Peyer's patch (tissue), 4 donors: ENCODE measurements at regions not wholly inside any gene's neighbourhood (a gene's known extent, or its start where the extent isn't known, plus 50 kb on each side); places are given as distances from the start of the nearest gene placed in this dataset.

Source experiments
- DNase-seq, 3 donors: peaks; one replicate each; pipeline ENCODE4 v3.0.0-alpha.2; 2017 to 2019
- H3K27ac ChIP-seq, 4 donors: fragments of 200-600 bp; sonication (generic); one replicate each; pipeline ENCODE4 v1.5.1; 2016 to 2019
- H3K27me3 ChIP-seq, 2 donors: fragments of 200-600 bp; sonication (generic); one replicate each; pipeline ENCODE4 v1.5.1; 2019
- H3K36me3 ChIP-seq, 3 donors: fragments of 200-600 bp; sonication (generic); one replicate each; pipeline ENCODE4 v1.5.1; 2016 to 2019
- H3K4me1 ChIP-seq, 4 donors: fragments of 200-600 bp; sonication (generic); one replicate each; pipeline ENCODE4 v1.5.1; 2016 to 2019
- H3K4me3 ChIP-seq, 4 donors: fragments of 200-600 bp; sonication (generic); 1 replicate in 3 of 4; 2 replicates in 1 of 4; pipeline ENCODE4 v1.5.1; 2016 to 2019; ENCODE audit warnings: mild to moderate bottlenecking in 1 of 4
- H3K9me3 ChIP-seq, 4 donors: fragments of 200-600 bp; sonication (generic); one replicate each; pipeline ENCODE4 v1.5.1; 2016 to 2019; ENCODE audit warnings: mild to moderate bottlenecking in 1 of 4
- POLR2A ChIP-seq, 2 donors: fragments of 450-650 bp; IDR thresholded peaks; one replicate each; pipeline ENCODE4 v1.5.1; 2017; ENCODE audit warnings: antibody characterized with exemption in 2 of 2, mild to moderate bottlenecking in 2 of 2, moderate library complexity in 2 of 2
- TF ChIP-seq, protein P1 (sequence below), 6 experiments: fragments of 450-650 bp in 4 of 6; fragments of 200-600 bp in 2 of 6; sonication (generic) in 1 of 6; IDR thresholded peaks; one replicate each; pipeline ENCODE4 v1.5.1; 2017 to 2019; ENCODE audit warnings: antibody characterized with exemption in 6 of 6, mild to moderate bottlenecking in 3 of 6, moderate library complexity in 1 of 6

GRCh38 chr2:7473135-7473771 is 556.0 kb downstream of the RNF144A start:
- Histone ChIP-seq H3K9me3 (no peaks in the 10 kb centered on the region), H3K4me1 (no peaks in the 10 kb centered on the region), H3K4me3 (no peak overlapping the region), H3K27me3 (no peaks in the 10 kb centered on the region), H3K36me3 (no peaks in the 10 kb centered on the region), H3K27ac (no peak overlapping the region)
- TF ChIP-seq, protein P1, sequence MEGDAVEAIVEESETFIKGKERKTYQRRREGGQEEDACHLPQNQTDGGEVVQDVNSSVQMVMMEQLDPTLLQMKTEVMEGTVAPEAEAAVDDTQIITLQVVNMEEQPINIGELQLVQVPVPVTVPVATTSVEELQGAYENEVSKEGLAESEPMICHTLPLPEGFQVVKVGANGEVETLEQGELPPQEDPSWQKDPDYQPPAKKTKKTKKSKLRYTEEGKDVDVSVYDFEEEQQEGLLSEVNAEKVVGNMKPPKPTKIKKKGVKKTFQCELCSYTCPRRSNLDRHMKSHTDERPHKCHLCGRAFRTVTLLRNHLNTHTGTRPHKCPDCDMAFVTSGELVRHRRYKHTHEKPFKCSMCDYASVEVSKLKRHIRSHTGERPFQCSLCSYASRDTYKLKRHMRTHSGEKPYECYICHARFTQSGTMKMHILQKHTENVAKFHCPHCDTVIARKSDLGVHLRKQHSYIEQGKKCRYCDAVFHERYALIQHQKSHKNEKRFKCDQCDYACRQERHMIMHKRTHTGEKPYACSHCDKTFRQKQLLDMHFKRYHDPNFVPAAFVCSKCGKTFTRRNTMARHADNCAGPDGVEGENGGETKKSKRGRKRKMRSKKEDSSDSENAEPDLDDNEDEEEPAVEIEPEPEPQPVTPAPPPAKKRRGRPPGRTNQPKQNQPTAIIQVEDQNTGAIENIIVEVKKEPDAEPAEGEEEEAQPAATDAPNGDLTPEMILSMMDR (IDR thresholded peaks at IDR 0.05): no peak
- no peak for TF ChIP-seq POLR2A (IDR thresholded peaks at IDR 0.05)
- no peak for DNase-seq

GRCh38 chr2:7476371-7476770 is 559.2 kb downstream of the RNF144A start:
- H3K27ac ChIP-seq: no peak overlapping the region
- H3K4me3 ChIP-seq: no peak overlapping the region
- no peaks in the 10 kb centered on the region for H3K9me3 ChIP-seq
- no peaks in the 10 kb centered on the region for H3K36me3 ChIP-seq
- no peaks in the 10 kb centered on the region for H3K4me1 ChIP-seq
- DNase-seq: no peak
- no peaks in the 10 kb centered on the region for H3K27me3 ChIP-seq
- TF ChIP-seq POLR2A (IDR thresholded peaks at IDR 0.05): no peak
- TF ChIP-seq, protein P1 (IDR thresholded peaks at IDR 0.05): no peak

DNA sequence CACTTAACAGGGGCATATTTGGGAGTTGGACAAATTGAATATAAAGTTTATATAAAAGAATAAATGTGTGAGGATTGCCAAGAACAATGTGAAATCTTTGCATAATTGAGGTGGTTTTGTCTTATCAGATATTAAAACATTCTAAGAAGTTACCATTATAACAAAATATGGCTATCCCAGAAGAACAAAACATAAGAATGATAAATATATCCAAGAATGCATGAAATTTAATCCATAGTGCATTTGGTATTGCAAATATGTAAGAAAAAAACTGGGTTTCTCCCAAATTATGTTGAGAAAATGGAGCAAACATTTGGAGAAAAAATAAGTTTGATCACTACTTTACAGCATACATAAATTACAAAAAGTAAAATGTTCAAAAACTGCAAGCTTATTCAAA is 562.4 kb downstream of the RNF144A start:
- DNase-seq: no peak
- Histone ChIP-seq H3K27me3 (no peaks in the 10 kb centered on the region), H3K4me1 (no peaks in the 10 kb centered on the region), H3K36me3 (no peaks in the 10 kb centered on the region), H3K27ac (no peak overlapping the region), H3K9me3 (peaks cover 0 to 4% (median 0%) of the 10 kb centered on the region in 4 donors), H3K4me3 (no peak overlapping the region)
- no peak for TF ChIP-seq POLR2A (IDR thresholded peaks at IDR 0.05)
- TF ChIP-seq, protein P1 (IDR thresholded peaks at IDR 0.05): no peak

DNA sequence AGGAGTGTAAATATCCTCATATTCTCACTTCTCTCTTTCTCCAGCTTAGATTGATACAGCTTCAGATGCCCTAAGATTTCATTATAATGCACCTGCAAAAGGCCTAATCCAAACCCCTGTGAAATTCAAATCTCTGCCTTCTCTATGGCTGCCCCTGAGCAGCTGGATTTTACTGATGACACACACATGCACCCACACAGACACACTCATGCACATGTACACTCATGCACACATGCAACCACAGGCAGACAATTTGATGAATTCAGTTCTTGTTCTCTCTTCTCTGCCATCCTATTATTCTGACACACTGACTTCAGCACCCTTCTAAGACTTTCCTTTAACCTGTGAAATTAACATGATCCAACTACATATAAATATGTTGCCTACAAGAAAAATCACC is 563.2 kb downstream of the RNF144A start:
- Histone ChIP-seq H3K9me3 (peaks cover 0 to 4% (median 0%) of the 10 kb centered on the region in 4 donors), H3K27me3 (no peaks in the 10 kb centered on the region), H3K4me3 (no peak overlapping the region), H3K4me1 (no peaks in the 10 kb centered on the region), H3K36me3 (no peaks in the 10 kb centered on the region), H3K27ac (no peak overlapping the region)
- DNase-seq: no peak
- no peak for TF ChIP-seq POLR2A (IDR thresholded peaks at IDR 0.05)
- TF ChIP-seq, protein P1 (IDR thresholded peaks at IDR 0.05): no peak

DNA sequence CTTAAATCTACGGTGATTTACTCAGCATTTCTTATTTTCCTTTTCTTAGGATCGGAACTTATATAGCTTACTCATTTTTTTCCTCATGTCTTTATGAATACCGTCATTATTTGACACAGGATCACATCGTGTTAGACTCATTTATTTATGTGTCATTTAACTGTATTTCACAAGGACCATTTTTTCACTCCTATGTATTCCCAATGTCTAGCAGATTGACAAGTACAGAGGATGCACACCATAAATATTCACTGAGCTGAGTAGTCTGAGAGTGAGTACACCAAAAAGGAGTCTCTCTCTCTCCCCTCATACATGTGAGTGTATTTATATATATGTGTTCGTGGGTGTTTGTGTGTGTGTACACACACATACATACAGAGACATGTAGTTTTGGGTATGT is 573.5 kb downstream of the RNF144A start:
- no peak for TF ChIP-seq POLR2A (IDR thresholded peaks at IDR 0.05)
- no peaks in the 10 kb centered on the region for H3K27me3 ChIP-seq
- no peaks in the 10 kb centered on the region for H3K36me3 ChIP-seq
- no peak for DNase-seq
- H3K4me1 ChIP-seq: no peaks in the 10 kb centered on the region
- no peak overlapping the region for H3K27ac ChIP-seq
- H3K4me3 ChIP-seq: no peak overlapping the region
- H3K9me3 ChIP-seq: no peaks in the 10 kb centered on the region

- Histone ChIP-seq H3K4me3 (no peak overlapping the region), H3K27me3 (no peaks in the 10 kb centered on the region), H3K4me1 (no peaks in the 10 kb centered on the region), H3K36me3 (no peaks in the 10 kb centered on the region), H3K27ac (no peak overlapping the region), H3K9me3 (no peaks in the 10 kb centered on the region)
- DNase-seq: no peak
- TF ChIP-seq POLR2A (IDR thresholded peaks at IDR 0.05): no peak
- TF ChIP-seq, protein P1 (IDR thresholded peaks at IDR 0.05): no peak
These were observed 575.5 kb downstream of the RNF144A start for GRCh38 chr2:7492719-7493118.
